ENCODE measurements at regions not wholly inside any gene's neighbourhood (a gene's known extent, or its start where the extent isn't known, plus 50 kb on each side); places are given as distances from the start of the nearest gene placed in this dataset.
"Not testable (repeated sequence)": the region's sequence is repeated elsewhere in the genome, so short reads cannot be mapped to it uniquely, and the experiment has no call there.

DNA sequence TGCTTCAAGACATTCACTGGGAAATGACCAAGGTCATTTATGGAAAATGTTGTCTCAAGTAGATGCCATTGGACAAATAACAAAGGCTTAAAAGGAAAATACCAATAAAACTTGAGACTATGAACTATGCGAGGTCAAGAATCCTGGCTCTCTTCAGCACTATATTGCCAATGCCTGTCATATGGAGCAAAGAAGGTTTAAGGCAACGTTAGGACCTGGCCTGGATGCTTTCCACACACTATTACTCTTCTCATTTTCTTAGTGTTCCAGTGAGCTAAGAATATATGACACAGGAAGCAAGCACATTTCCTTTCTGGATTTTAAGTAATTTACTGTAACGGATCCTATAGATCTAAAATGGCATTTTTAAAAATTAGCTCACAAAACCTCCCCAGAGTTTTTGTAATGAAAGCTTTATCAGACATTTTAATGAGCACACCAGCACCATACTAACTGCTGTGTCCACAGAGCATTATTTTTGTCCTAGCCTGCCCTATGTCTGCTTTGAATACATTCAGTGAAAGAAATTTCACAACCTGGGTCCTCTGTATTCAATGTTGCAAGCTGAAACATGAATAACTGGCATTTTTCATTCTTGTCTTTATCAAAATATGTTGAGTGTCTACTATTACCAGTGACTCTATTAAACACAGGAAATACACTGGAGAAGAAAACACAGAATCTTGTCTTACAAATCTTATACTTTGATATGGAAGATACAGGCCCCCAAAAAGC, 315.6 kb downstream of the CETN3 start:
- TF ChIP-seq CTCF (IDR thresholded peaks at IDR 0.05), result no peak
- H3K4me1 ChIP-seq (ENCODE audit: control insufficient read depth in 1 of 2, insufficient read depth in 1 of 2, low read depth in 1 of 2, low read length in 1 of 2), result no peaks in the 10 kb centered on the region
- H3K36me3 ChIP-seq, result no peaks in the 10 kb centered on the region
- H3K27me3 ChIP-seq, result no peaks in the 10 kb centered on the region
- H3K27ac ChIP-seq, result no peak overlapping the region
- no peaks in the 10 kb centered on the region for H3K9me3 ChIP-seq
- H3K4me3 ChIP-seq (ENCODE audit: low read depth in 1 of 2, low read length in 1 of 2), result no peak overlapping the region

- H3K4me3 ChIP-seq (ENCODE audit: low read depth in 1 of 2, low read length in 1 of 2), result no peak overlapping the region
- H3K36me3 ChIP-seq, result no peaks in the 10 kb centered on the region
- no peaks in the 10 kb centered on the region for H3K9me3 ChIP-seq
- H3K27ac ChIP-seq, result no peak overlapping the region
- TF ChIP-seq CTCF (IDR thresholded peaks at IDR 0.05), result no peak
- H3K27me3 ChIP-seq, result no peaks in the 10 kb centered on the region
- no peaks in the 10 kb centered on the region for H3K4me1 ChIP-seq (ENCODE audit: control insufficient read depth in 1 of 2, insufficient read depth in 1 of 2, low read depth in 1 of 2, low read length in 1 of 2)
Observed at GRCh38 chr5:90092734-90093133, 316.8 kb downstream of the CETN3 start.

GRCh38 chr5:90084342-90084741, 325.2 kb downstream of the CETN3 start:
- H3K9me3 ChIP-seq, result no peaks in the 10 kb centered on the region
- TF ChIP-seq CTCF (IDR thresholded peaks at IDR 0.05), result no peak
- H3K4me1 ChIP-seq (ENCODE audit: control insufficient read depth in 1 of 2, insufficient read depth in 1 of 2, low read depth in 1 of 2, low read length in 1 of 2), result no peaks in the 10 kb centered on the region
- H3K27ac ChIP-seq, result no peak overlapping the region
- no peak overlapping the region for H3K4me3 ChIP-seq (ENCODE audit: low read depth in 1 of 2, low read length in 1 of 2)
- H3K36me3 ChIP-seq, result no peaks in the 10 kb centered on the region
- no peaks in the 10 kb centered on the region for H3K27me3 ChIP-seq

GRCh38 chr5:90073026-90073570, 336.5 kb downstream of the CETN3 start:
- H3K4me1 ChIP-seq (ENCODE audit: control insufficient read depth in 1 of 2, insufficient read depth in 1 of 2, low read depth in 1 of 2, low read length in 1 of 2); H3K36me3 ChIP-seq; H3K27ac ChIP-seq; H3K27me3 ChIP-seq; H3K4me3 ChIP-seq (ENCODE audit: low read depth in 1 of 2, low read length in 1 of 2); H3K9me3 ChIP-seq: not testable (repeated sequence)

DNA sequence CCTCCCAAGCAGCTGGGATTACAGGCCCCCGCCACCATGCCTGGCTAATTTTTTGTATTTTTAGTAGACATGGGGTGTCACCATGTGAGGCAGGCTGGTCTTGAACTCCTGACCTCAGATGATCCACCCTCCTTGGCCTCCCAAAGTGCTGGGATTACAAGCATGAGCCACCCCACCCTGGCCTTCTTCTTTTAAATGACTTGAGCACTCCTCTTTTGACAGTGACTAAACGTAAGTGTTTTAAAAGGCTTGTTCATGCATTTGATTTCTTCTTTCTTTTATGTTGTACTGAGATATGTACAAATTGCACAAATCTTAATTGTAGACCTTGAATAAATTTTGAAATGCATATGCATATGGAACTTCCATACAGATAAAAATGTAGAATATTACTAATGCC, 337.9 kb downstream of the CETN3 start:
- Histone ChIP-seq H3K27me3 (no peaks in the 10 kb centered on the region), H3K36me3 (no peaks in the 10 kb centered on the region), H3K4me3 (ENCODE audit: low read depth in 1 of 2, low read length in 1 of 2) (no peak overlapping the region), H3K4me1 (ENCODE audit: control insufficient read depth in 1 of 2, insufficient read depth in 1 of 2, low read depth in 1 of 2, low read length in 1 of 2) (no peaks in the 10 kb centered on the region), H3K27ac (no peak overlapping the region), H3K9me3 (no peaks in the 10 kb centered on the region)
- no peak for TF ChIP-seq CTCF (IDR thresholded peaks at IDR 0.05)

DNA sequence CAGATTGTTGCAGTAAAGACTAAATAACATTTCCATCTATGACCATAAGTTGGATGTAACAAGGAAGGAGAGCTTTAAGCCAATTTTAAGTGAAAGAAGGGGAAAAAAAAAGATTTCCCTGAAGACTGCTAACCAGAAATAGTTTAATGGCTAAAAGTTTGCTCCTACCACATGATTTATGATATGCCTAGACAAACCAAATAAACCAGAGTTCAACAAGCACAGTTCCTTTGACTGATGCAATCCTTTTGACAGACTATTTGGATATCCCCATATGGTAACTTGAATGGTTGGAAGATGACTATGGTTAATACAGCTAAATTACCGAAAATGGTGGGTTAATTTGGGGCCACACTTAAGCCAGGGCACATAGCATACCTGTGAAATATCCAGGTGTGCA, 338.5 kb downstream of the CETN3 start:
- Histone ChIP-seq H3K27ac (no peak overlapping the region), H3K9me3 (no peaks in the 10 kb centered on the region), H3K27me3 (no peaks in the 10 kb centered on the region), H3K4me3 (ENCODE audit: low read depth in 1 of 2, low read length in 1 of 2) (no peak overlapping the region), H3K4me1 (ENCODE audit: control insufficient read depth in 1 of 2, insufficient read depth in 1 of 2, low read depth in 1 of 2, low read length in 1 of 2) (no peaks in the 10 kb centered on the region), H3K36me3 (no peaks in the 10 kb centered on the region)
- no peak for TF ChIP-seq CTCF (IDR thresholded peaks at IDR 0.05)

Measured in neutrophil (primary cell).